GM23338 (cell line): ENCODE measurements at regions not wholly inside any gene's neighbourhood (a gene's known extent, or its start where the extent isn't known, plus 50 kb on each side); places are given as distances from the start of the nearest gene placed in this dataset.

Source experiments
- ATAC-seq: fragments of 200-7000 bp; cut with Tn5 transposase; 3 replicates; pipeline ENCODE4 v1.9.1; 2020
- DNase-seq: peaks from one replicate; pipeline ENCODE4 v3.0.0-alpha.2; 2015; ENCODE audit warnings: low spot score
- H2AFZ ChIP-seq: fragments of 200-600 bp; sonication (generic); 2 replicates; pipeline ENCODE4 v1.8.0; 2016; ENCODE audit warnings: antibody characterized with exemption, mild to moderate bottlenecking, moderate library complexity
- H3F3A ChIP-seq: fragments of 200-600 bp; sonication (generic); replicated peaks from 2 replicates; pipeline ENCODE4 v1.8.0; 2017; ENCODE audit warnings: antibody characterized with exemption, mixed run types, low read depth
- H3K27ac ChIP-seq: fragments of 200-600 bp; sonication (generic); 2 replicates; pipeline ENCODE4 v1.6.1; 2016; ENCODE audit warnings: low read depth
- H3K27me3 ChIP-seq: fragments of 200-600 bp; sonication (generic); 2 replicates; pipeline ENCODE4 v1.8.0; 2016; ENCODE audit warnings: mild to moderate bottlenecking, mixed run types, moderate library complexity; ENCODE audit not compliant: insufficient read depth
- H3K36me3 ChIP-seq: fragments of 200-600 bp; sonication (generic); 2 replicates; pipeline ENCODE4 v1.8.0; 2016; ENCODE audit warnings: mild to moderate bottlenecking; ENCODE audit not compliant: insufficient read depth
- H3K4me1 ChIP-seq: fragments of 200-600 bp; sonication (generic); 2 replicates; pipeline ENCODE4 v1.8.0; 2016; ENCODE audit warnings: mild to moderate bottlenecking, moderate library complexity; ENCODE audit not compliant: insufficient read depth
- H3K4me2 ChIP-seq: fragments of 200-600 bp; sonication (generic); 2 replicates; pipeline ENCODE4 v1.7.1; 2017; ENCODE audit warnings: mixed run types
- H3K4me3 ChIP-seq: fragments of 200-600 bp; sonication (generic); 2 replicates; pipeline ENCODE4 v1.6.1; 2016; ENCODE audit warnings: mixed run types
- H3K79me2 ChIP-seq: fragments of 200-600 bp; sonication (generic); replicated peaks from 2 replicates; pipeline ENCODE4 v1.8.0; 2017; ENCODE audit warnings: mild to moderate bottlenecking; ENCODE audit not compliant: insufficient read depth
- H3K9me2 ChIP-seq: fragments of 200-600 bp; sonication (generic); 2 replicates; pipeline ENCODE4 v1.8.0; 2017; ENCODE audit not compliant: insufficient read depth
- H4K20me1 ChIP-seq: fragments of 200-600 bp; sonication (generic); replicated peaks from 2 replicates; pipeline ENCODE4 v1.8.0; 2017; ENCODE audit warnings: mild to moderate bottlenecking; ENCODE audit not compliant: insufficient read depth
- H3K27ac Mint-ChIP-seq: 2 replicates; pipeline ENCODE4 v1.8.0; 2020; ENCODE audit warnings: inconsistent platforms, mild to moderate bottlenecking, moderate library complexity, mixed read lengths
- H3K27me3 Mint-ChIP-seq: 3 replicates; pipeline ENCODE4 v1.8.0; 2022; ENCODE audit warnings: low read depth, mild to moderate bottlenecking, moderate library complexity, mixed read lengths, inconsistent platforms; ENCODE audit not compliant: insufficient read depth, poor library complexity
- H3K36me3 Mint-ChIP-seq: 3 replicates; pipeline ENCODE4 v1.8.0; 2021; ENCODE audit warnings: low read depth, mild to moderate bottlenecking, inconsistent platforms, moderate library complexity, mixed read lengths
- H3K4me1 Mint-ChIP-seq: 3 replicates; pipeline ENCODE4 v1.8.0; 2020; ENCODE audit warnings: mild to moderate bottlenecking, inconsistent platforms, mixed read lengths
- H3K4me3 Mint-ChIP-seq: 3 replicates; pipeline ENCODE4 v1.8.0; 2021; ENCODE audit warnings: moderate library complexity, mild to moderate bottlenecking, inconsistent platforms, mixed read lengths
- H3K9me3 Mint-ChIP-seq: 3 replicates; pipeline ENCODE4 v1.8.0; 2020; ENCODE audit warnings: moderate library complexity, mild to moderate bottlenecking, inconsistent platforms, mixed read lengths
- CREB1 ChIP-seq: fragments of 250-450 bp; sonication (Bioruptor Pico); IDR thresholded peaks from 2 replicates; pipeline ENCODE4 v1.5.0; 2020; ENCODE audit warnings: low read depth, mild to moderate bottlenecking, moderate library complexity
- CTCF ChIP-seq, 2 experiments: fragments of 200-600 bp in 1 of 2; sonication (generic) in 1 of 2; conservative IDR thresholded peaks; 2 replicates each; pipeline versions ENCODE4 v1.5.1 to v1.6.1; 2016 to 2017; ENCODE audit warnings: antibody characterized with exemption in 2 of 2, low read depth in 2 of 2, mild to moderate bottlenecking in 2 of 2, moderate library complexity in 1 of 2
- EZH2 ChIP-seq: fragments of 200-600 bp; sonication (generic); IDR thresholded peaks from one replicate; pipeline ENCODE4 v1.8.0; 2017; ENCODE audit warnings: antibody characterized with exemption, mild to moderate bottlenecking, low read depth; ENCODE audit not compliant: unreplicated experiment
- EZH2phosphoT487 ChIP-seq: fragments of 200-600 bp; sonication (generic); IDR thresholded peaks from one replicate; pipeline ENCODE4 v1.8.1; 2018; ENCODE audit warnings: antibody characterized with exemption; ENCODE audit not compliant: unreplicated experiment
- JUNB ChIP-seq: IDR thresholded peaks from one replicate; pipeline ENCODE4 v1.6.1; 2016; ENCODE audit warnings: antibody characterized with exemption; ENCODE audit not compliant: unreplicated experiment
- NANOG ChIP-seq: IDR thresholded peaks from 2 replicates; pipeline ENCODE4 v1.6.1; 2016; ENCODE audit warnings: antibody characterized with exemption, borderline replicate concordance
- POLR2AphosphoS5 ChIP-seq: IDR thresholded peaks from 2 replicates; pipeline ENCODE4 v1.6.1; 2016; ENCODE audit warnings: antibody characterized with exemption, low read depth
- REST ChIP-seq: IDR thresholded peaks from one replicate; pipeline ENCODE4 v1.6.1; 2018; ENCODE audit warnings: antibody characterized with exemption; ENCODE audit not compliant: unreplicated experiment
- ZNF114 ChIP-seq: fragments of 250-450 bp; sonication (Bioruptor Pico); IDR thresholded peaks from 2 replicates; pipeline ENCODE4 v1.5.0; 2020; ENCODE audit warnings: mild to moderate bottlenecking, moderate library complexity
- ZNF331 ChIP-seq: fragments of 250-450 bp; sonication (Bioruptor Pico); IDR thresholded peaks from 2 replicates; pipeline ENCODE4 v1.5.0; 2020; ENCODE audit warnings: low read depth, mild to moderate bottlenecking, moderate library complexity
- ZNF462 ChIP-seq: fragments of 250-450 bp; sonication (Bioruptor Pico); IDR thresholded peaks from 2 replicates; pipeline ENCODE4 v1.5.0; 2020; ENCODE audit warnings: mild to moderate bottlenecking, moderate library complexity

- no peak overlapping the region for H3K4me3 Mint-ChIP-seq
- Histone ChIP-seq H3K9me2 (peaks cover 21% of the 10 kb centered on the region), H3K27me3 (no peaks in the 10 kb centered on the region), H3K36me3 (no peaks in the 10 kb centered on the region), H3K4me3 (no peak overlapping the region), H3K27ac (no peak overlapping the region), H4K20me1 (no peaks in the 10 kb centered on the region), H3F3A (no peaks in the 10 kb centered on the region), H3K4me1 (no peaks in the 10 kb centered on the region; the same call in 1 of the 2 replicates), H2AFZ (no peak overlapping the region), H3K79me2 (no peaks in the 10 kb centered on the region), H3K4me2 (no peak overlapping the region)
- H3K36me3 Mint-ChIP-seq: no peaks in the 10 kb centered on the region
- no peak for ATAC-seq
- H3K27me3 Mint-ChIP-seq: no peaks in the 10 kb centered on the region
- no peak overlapping the region for H3K27ac Mint-ChIP-seq
- no peaks in the 10 kb centered on the region for H3K9me3 Mint-ChIP-seq
- TF ChIP-seq NANOG (no peak), EZH2 (no peak), ZNF114 (no peak), ZNF331 (no peak), ZNF462 (CRISPR knock-in tag) (no peak), POLR2AphosphoS5 (no peak), JUNB (no peak), CTCF (conservative IDR thresholded peaks at IDR 0.05; ENCODE audit: low read depth in 2 of 2) (no peak), CREB1 (CRISPR knock-in tag) (no peak), EZH2phosphoT487 (no peak), REST (no peak)
- DNase-seq: no peak
- no peaks in the 10 kb centered on the region for H3K4me1 Mint-ChIP-seq
These were observed 508.0 kb downstream of the BCL11A start for GRCh38 chr2:60045456-60045855.
